ENCODE measurements at regions not wholly inside any gene's neighbourhood (a gene's known extent, or its start where the extent isn't known, plus 50 kb on each side); places are given as distances from the start of the nearest gene placed in this dataset.

- H3K27me3 Mint-ChIP-seq (ENCODE audit: low read depth), result no peaks in the 10 kb centered on the region
- no peak for TF ChIP-seq CTCF (IDR thresholded peaks at IDR 0.05; ENCODE audit: unreplicated experiment)
- peaks cover 10% of the 10 kb centered on the region for H3K9me3 Mint-ChIP-seq
- no peaks in the 10 kb centered on the region for H3K4me1 Mint-ChIP-seq
- no peak for DNase-seq (ENCODE audit: low spot score in 2 of 2, unreplicated experiment in 2 of 2)
- H3K36me3 Mint-ChIP-seq, result no peaks in the 10 kb centered on the region
- no peak overlapping the region for H3K4me3 Mint-ChIP-seq
- no peak overlapping the region for H3K27ac Mint-ChIP-seq
Observed at GRCh38 chr4:23577398-23577797, 312.4 kb downstream of the PPARGC1A start.

- H3K9me3 Mint-ChIP-seq, result peaks cover 10% of the 10 kb centered on the region
- no peaks in the 10 kb centered on the region for H3K4me1 Mint-ChIP-seq
- H3K4me3 Mint-ChIP-seq, result no peak overlapping the region
- TF ChIP-seq CTCF (IDR thresholded peaks at IDR 0.05; ENCODE audit: unreplicated experiment), result no peak
- no peak overlapping the region for H3K27ac Mint-ChIP-seq
- no peaks in the 10 kb centered on the region for H3K36me3 Mint-ChIP-seq
- H3K27me3 Mint-ChIP-seq (ENCODE audit: low read depth), result no peaks in the 10 kb centered on the region
- no peak for DNase-seq (ENCODE audit: low spot score in 2 of 2, unreplicated experiment in 2 of 2)
Observed at GRCh38 chr4:23572382-23572781, 317.5 kb downstream of the PPARGC1A start.

GRCh38 chr4:23567338-23567737 lies 322.5 kb downstream of the PPARGC1A start:
- no peak overlapping the region for H3K4me3 Mint-ChIP-seq
- no peaks in the 10 kb centered on the region for H3K27me3 Mint-ChIP-seq (ENCODE audit: low read depth)
- H3K9me3 Mint-ChIP-seq, result peaks cover 6% of the 10 kb centered on the region
- no peaks in the 10 kb centered on the region for H3K36me3 Mint-ChIP-seq
- DNase-seq (ENCODE audit: low spot score in 2 of 2, unreplicated experiment in 2 of 2), result no peak
- no peak for TF ChIP-seq CTCF (IDR thresholded peaks at IDR 0.05; ENCODE audit: unreplicated experiment)
- no peak overlapping the region for H3K27ac Mint-ChIP-seq
- H3K4me1 Mint-ChIP-seq, result no peaks in the 10 kb centered on the region

GRCh38 chr4:23560748-23561147 lies 329.1 kb downstream of the PPARGC1A start:
- Mint-ChIP-seq H3K9me3 (peaks cover 9% of the 10 kb centered on the region), H3K27ac (no peak overlapping the region), H3K27me3 (ENCODE audit: low read depth) (no peaks in the 10 kb centered on the region), H3K36me3 (no peaks in the 10 kb centered on the region), H3K4me1 (no peaks in the 10 kb centered on the region), H3K4me3 (no peak overlapping the region)
- no peak for DNase-seq (ENCODE audit: low spot score in 2 of 2, unreplicated experiment in 2 of 2)
- TF ChIP-seq CTCF (IDR thresholded peaks at IDR 0.05; ENCODE audit: unreplicated experiment), result no peak

GRCh38 chr4:23558101-23558500 lies 331.7 kb downstream of the PPARGC1A start:
- no peak for TF ChIP-seq CTCF (IDR thresholded peaks at IDR 0.05; ENCODE audit: unreplicated experiment)
- no peaks in the 10 kb centered on the region for H3K27me3 Mint-ChIP-seq (ENCODE audit: low read depth)
- H3K27ac Mint-ChIP-seq, result no peak overlapping the region
- no peak for DNase-seq (ENCODE audit: low spot score in 2 of 2, unreplicated experiment in 2 of 2)
- no peak overlapping the region for H3K4me3 Mint-ChIP-seq
- H3K9me3 Mint-ChIP-seq, result peaks cover 16% of the 10 kb centered on the region
- H3K4me1 Mint-ChIP-seq, result no peaks in the 10 kb centered on the region
- H3K36me3 Mint-ChIP-seq, result peaks cover 1% of the 10 kb centered on the region

- no peak for TF ChIP-seq CTCF (IDR thresholded peaks at IDR 0.05; ENCODE audit: unreplicated experiment)
- no peak overlapping the region for H3K27ac Mint-ChIP-seq
- H3K9me3 Mint-ChIP-seq, result peaks cover 11% of the 10 kb centered on the region
- no peaks in the 10 kb centered on the region for H3K27me3 Mint-ChIP-seq (ENCODE audit: low read depth)
- DNase-seq (ENCODE audit: low spot score in 2 of 2, unreplicated experiment in 2 of 2), result no peak
- no peak overlapping the region for H3K4me3 Mint-ChIP-seq
- H3K36me3 Mint-ChIP-seq, result no peaks in the 10 kb centered on the region
- peaks cover 4% of the 10 kb centered on the region for H3K4me1 Mint-ChIP-seq
Observed at GRCh38 chr4:23547601-23548000, 342.2 kb downstream of the PPARGC1A start.

Measured in mesothelial cell of epicardium (in vitro differentiated cells).